ENCODE measurements at regions not wholly inside any gene's neighbourhood (a gene's known extent, or its start where the extent isn't known, plus 50 kb on each side); places are given as distances from the start of the nearest gene placed in this dataset.

- Histone ChIP-seq H3K27me3 (no peaks in the 10 kb centered on the region), H3K4me3 (no peak overlapping the region), H3K27ac (no peak overlapping the region), H3K9me3 (no peaks in the 10 kb centered on the region), H3K36me3 (ENCODE audit: low read depth, missing control alignments) (no peaks in the 10 kb centered on the region), H3K4me1 (no peaks in the 10 kb centered on the region)
- intact Hi-C loops (cut with DNase I; ENCODE audit: low total_unique reads): no loop called here
- 55 to 62% methylated on average over 5 of the region's 5 CpGs for WGBS, 2 donors
- DNase-seq: no peak
- TF ChIP-seq POLR2A (IDR thresholded peaks at IDR 0.05): no peak
- no peak for TF ChIP-seq CTCF (IDR thresholded peaks at IDR 0.05)
Measured at GRCh38 chr5:152264645-152265254, 140.3 kb downstream of the NMUR2 start.

- Histone ChIP-seq H3K9me3 (no peaks in the 10 kb centered on the region), H3K36me3 (ENCODE audit: low read depth, missing control alignments) (no peaks in the 10 kb centered on the region), H3K4me1 (no peaks in the 10 kb centered on the region), H3K27ac (no peak overlapping the region), H3K27me3 (no peaks in the 10 kb centered on the region), H3K4me3 (no peak overlapping the region)
- intact Hi-C loops (cut with DNase I; ENCODE audit: low total_unique reads): no loop called here
- no peak for TF ChIP-seq POLR2A (IDR thresholded peaks at IDR 0.05)
- WGBS, 2 donors: 49 to 51% methylated on average over 4 of the region's 4 CpGs
- no peak for DNase-seq
Measured at GRCh38 chr5:152262667-152263066, 142.4 kb downstream of the NMUR2 start.

- H3K9me3 ChIP-seq: no peaks in the 10 kb centered on the region
- H3K4me3 ChIP-seq: no peak overlapping the region
- H3K4me1 ChIP-seq: no peaks in the 10 kb centered on the region
- H3K27ac ChIP-seq: no peak overlapping the region
- intact Hi-C loops (cut with DNase I; ENCODE audit: low total_unique reads): no loop called here
- DNase-seq: peak; percentile 24
- 58 to 59% methylated on average over 3 to 7 of the region's 7 CpGs for WGBS, 2 donors
- TF ChIP-seq POLR2A (IDR thresholded peaks at IDR 0.05): no peak
- no peak for TF ChIP-seq CTCF (IDR thresholded peaks at IDR 0.05)
- H3K36me3 ChIP-seq (ENCODE audit: low read depth, missing control alignments): no peaks in the 10 kb centered on the region
- H3K27me3 ChIP-seq: no peaks in the 10 kb centered on the region
Measured at GRCh38 chr5:152260940-152261339, 144.1 kb downstream of the NMUR2 start.

GRCh38 chr5:152259702-152260101 is 145.4 kb downstream of the NMUR2 start:
- 60 to 81% methylated on average over 1 of the region's 1 CpG for WGBS, 2 donors
- H3K27me3 ChIP-seq: no peaks in the 10 kb centered on the region

GRCh38 chr5:152256580-152256979 is 148.5 kb downstream of the NMUR2 start:
- TF ChIP-seq CTCF (IDR thresholded peaks at IDR 0.05): no peak
- no peak for TF ChIP-seq POLR2A (IDR thresholded peaks at IDR 0.05)
- no peak overlapping the region for H3K4me3 ChIP-seq
- DNase-seq: no peak
- WGBS, 2 donors: 57 to 80% methylated on average over 3 of the region's 3 CpGs
- H3K4me1 ChIP-seq: no peaks in the 10 kb centered on the region
- H3K27me3 ChIP-seq: no peaks in the 10 kb centered on the region
- no peak overlapping the region for H3K27ac ChIP-seq
- H3K36me3 ChIP-seq (ENCODE audit: low read depth, missing control alignments): no peaks in the 10 kb centered on the region
- intact Hi-C loops (cut with DNase I; ENCODE audit: low total_unique reads): no loop called here
- no peaks in the 10 kb centered on the region for H3K9me3 ChIP-seq

More at GRCh38 chr5:152259702-152260101, 145.4 kb downstream of the NMUR2 start:
- Histone ChIP-seq H3K36me3 (ENCODE audit: low read depth, missing control alignments) (no peaks in the 10 kb centered on the region), H3K9me3 (no peaks in the 10 kb centered on the region), H3K4me1 (no peaks in the 10 kb centered on the region), H3K27ac (no peak overlapping the region), H3K4me3 (no peak overlapping the region)
- intact Hi-C loops (cut with DNase I; ENCODE audit: low total_unique reads): no loop called here
- DNase-seq: no peak
- TF ChIP-seq CTCF (IDR thresholded peaks at IDR 0.05) (no peak), POLR2A (IDR thresholded peaks at IDR 0.05) (no peak)

Data from testis (tissue), 2 donors.